Esophagus squamous epithelium (tissue), 4 donors: ENCODE measurements at regions not wholly inside any gene's neighbourhood (a gene's known extent, or its start where the extent isn't known, plus 50 kb on each side); places are given as distances from the start of the nearest gene placed in this dataset.

Experiments used
- CTCF ChIP-seq, 6 experiments: fragments of 450-650 bp in 4 of 6; fragments of 200-600 bp in 2 of 6; sonication (generic) in 2 of 6; IDR thresholded peaks; one replicate each; pipeline ENCODE4 v1.5.1; 2016 to 2019; ENCODE audit warnings: antibody characterized with exemption in 6 of 6, mild to moderate bottlenecking in 4 of 6, moderate library complexity in 4 of 6
- POLR2A ChIP-seq, 4 donors: fragments of 450-650 bp; IDR thresholded peaks; one replicate each; pipeline ENCODE4 v1.6.1; 2017; ENCODE audit warnings: antibody characterized with exemption in 4 of 4, mild to moderate bottlenecking in 4 of 4, moderate library complexity in 3 of 4

GRCh38 chr14:83096092-83096491 is 1562.4 kb upstream of the SEL1L start:
- TF ChIP-seq CTCF (IDR thresholded peaks at IDR 0.05): no peak
- no peak for TF ChIP-seq POLR2A (IDR thresholded peaks at IDR 0.05)
